Ectodermal cell (in vitro differentiated cells): ENCODE measurements at regions not wholly inside any gene's neighbourhood (a gene's known extent, or its start where the extent isn't known, plus 50 kb on each side); places are given as distances from the start of the nearest gene placed in this dataset.

Experiments used
- H3K27ac ChIP-seq: 2 replicates; pipeline ENCODE4 v1.7.0; 2013; ENCODE audit warnings: mild to moderate bottlenecking, low read depth, low read length; ENCODE audit not compliant: insufficient read depth, poor library complexity, severe bottlenecking
- H3K27me3 ChIP-seq: 2 replicates; pipeline ENCODE4 v1.7.0; 2013; ENCODE audit warnings: mild to moderate bottlenecking, low read length; ENCODE audit not compliant: insufficient read depth, control insufficient read depth, poor library complexity, severe bottlenecking
- H3K36me3 ChIP-seq: one replicate; pipeline ENCODE4 v1.7.0; 2013; ENCODE audit warnings: low read length; ENCODE audit not compliant: control insufficient read depth, insufficient read depth
- H3K4me1 ChIP-seq: one replicate; pipeline ENCODE4 v1.7.0; 2013; ENCODE audit warnings: low read length; ENCODE audit not compliant: control insufficient read depth, insufficient read depth
- H3K4me3 ChIP-seq: 2 replicates; pipeline ENCODE4 v1.7.0; 2013; ENCODE audit warnings: low read depth, low read length, control low read depth; ENCODE audit not compliant: insufficient read depth
- H3K9me3 ChIP-seq: 2 replicates; pipeline ENCODE4 v1.7.0; 2013; ENCODE audit warnings: mild to moderate bottlenecking, low read length, moderate library complexity; ENCODE audit not compliant: control insufficient read depth
- WGBS, 2 experiments: methylation state at CpG; one replicate each; pipeline ENCODE4 v1.1.7; 2013; ENCODE audit warnings: missing lambda C conversion rate in 2 of 2; 5-methylcytosine and 5-hydroxymethylcytosine counted together

DNA sequence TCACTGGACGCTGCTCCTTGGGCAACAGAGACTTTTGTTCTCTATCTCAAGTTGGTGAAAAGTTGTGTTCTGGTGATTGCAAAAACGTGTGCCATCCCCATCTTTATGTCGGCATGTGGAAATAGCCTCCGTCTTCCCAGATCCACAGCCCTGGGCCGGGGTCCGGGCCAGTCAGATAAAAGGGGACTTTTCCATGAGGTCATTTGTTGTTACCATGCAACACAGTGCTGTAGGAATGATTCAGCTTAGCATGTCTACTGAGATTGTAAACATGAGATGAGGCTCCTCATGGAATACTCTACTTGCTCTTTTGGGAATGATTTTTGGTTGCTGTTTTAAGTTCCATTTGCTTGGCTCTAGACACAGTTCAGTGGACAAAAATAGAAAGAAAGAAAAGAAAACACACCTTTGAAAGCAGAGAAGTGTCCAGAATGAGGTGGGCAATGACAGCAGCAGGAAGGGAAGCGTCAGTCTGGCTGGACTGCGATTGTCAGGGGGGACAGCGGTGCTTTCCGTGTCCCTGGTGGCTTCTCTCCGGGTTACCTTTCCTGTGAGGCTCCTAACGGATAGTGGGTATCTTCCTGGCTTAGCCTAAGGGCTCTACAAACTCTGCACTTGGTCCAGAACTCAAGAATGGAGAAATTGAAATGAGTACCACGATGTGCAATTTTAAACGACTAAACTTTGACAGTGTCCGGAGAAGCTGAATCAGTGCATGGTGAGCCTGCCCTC lies 91.6 kb downstream of the TEX29 start:
- Histone ChIP-seq H3K4me1 (peaks cover 3% of the 10 kb centered on the region), H3K4me3 (no peak overlapping the region), H3K9me3 (no peaks in the 10 kb centered on the region), H3K27me3 (no peaks in the 10 kb centered on the region), H3K27ac (no peak overlapping the region), H3K36me3 (no peaks in the 10 kb centered on the region)
- WGBS, 2 experiments: 88% methylated on average over 15 of the region's 15 CpGs

DNA sequence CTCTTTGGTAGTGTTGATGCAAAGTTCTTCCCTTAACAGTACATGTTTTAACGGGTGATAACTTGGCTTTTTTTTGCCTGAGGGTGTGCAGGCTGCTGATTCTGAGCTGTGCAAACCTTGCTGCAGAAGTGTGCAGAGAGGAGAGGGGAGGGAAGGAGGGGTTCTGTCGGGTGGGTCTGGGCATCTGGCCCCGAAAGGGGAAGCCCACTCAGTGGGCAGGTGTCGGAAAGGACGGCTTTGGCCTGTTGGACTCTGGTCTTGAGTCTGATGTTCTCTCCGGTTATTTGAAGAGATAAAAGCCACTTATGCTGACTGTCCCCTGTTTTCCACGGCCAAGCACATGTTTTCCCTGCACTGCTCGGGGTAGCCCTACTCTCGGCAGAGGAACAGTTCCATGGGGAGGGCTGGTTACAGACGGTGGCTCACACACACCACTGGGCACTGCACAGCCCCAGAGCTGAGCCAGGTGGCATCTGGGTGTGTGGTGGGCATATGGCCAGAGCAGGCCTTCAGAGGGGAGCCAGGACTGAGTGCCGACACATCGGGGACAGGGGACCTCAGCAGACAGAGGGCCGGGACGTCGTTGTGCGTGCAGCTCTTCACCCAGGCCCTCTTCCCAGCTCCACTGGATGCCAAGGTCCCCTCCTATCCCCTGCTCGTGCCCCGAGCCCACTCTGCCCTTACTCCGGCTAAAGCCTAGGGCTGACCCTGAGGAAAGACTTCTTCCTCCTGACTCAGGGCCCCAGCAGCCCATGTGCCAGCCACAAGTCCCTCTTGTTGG lies 93.2 kb downstream of the TEX29 start:
- Histone ChIP-seq H3K9me3 (no peaks in the 10 kb centered on the region), H3K4me1 (peaks cover 3% of the 10 kb centered on the region), H3K36me3 (no peaks in the 10 kb centered on the region), H3K27me3 (no peaks in the 10 kb centered on the region), H3K27ac (no peak overlapping the region), H3K4me3 (no peak overlapping the region)
- 88 to 89% methylated on average over 19 of the region's 19 CpGs for WGBS, 2 experiments

DNA sequence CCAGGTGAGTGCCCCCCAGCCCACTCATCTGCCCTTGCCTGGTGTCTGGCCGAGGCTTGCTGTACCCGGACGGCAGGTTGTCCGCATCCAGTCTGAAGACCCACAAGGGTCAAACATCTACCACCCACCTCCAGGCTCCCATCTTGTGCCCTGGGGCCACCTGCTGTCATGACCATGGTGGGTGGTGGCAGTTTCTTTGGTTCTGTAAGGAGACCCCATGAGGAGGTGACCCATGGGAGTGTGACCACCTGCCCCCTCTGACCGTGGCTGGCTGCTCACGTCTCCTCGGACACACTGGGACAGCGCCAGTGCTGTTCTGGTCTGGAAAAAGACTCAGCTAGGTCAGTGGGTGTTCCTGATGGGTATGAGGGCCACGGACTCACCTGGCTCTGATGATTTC lies 93.9 kb downstream of the TEX29 start:
- Histone ChIP-seq H3K27ac (no peak overlapping the region), H3K36me3 (no peaks in the 10 kb centered on the region), H3K9me3 (no peaks in the 10 kb centered on the region), H3K4me3 (no peak overlapping the region), H3K27me3 (no peaks in the 10 kb centered on the region), H3K4me1 (peaks cover 3% of the 10 kb centered on the region)
- WGBS, 2 experiments: 94% methylated on average over 9 of the region's 9 CpGs

DNA sequence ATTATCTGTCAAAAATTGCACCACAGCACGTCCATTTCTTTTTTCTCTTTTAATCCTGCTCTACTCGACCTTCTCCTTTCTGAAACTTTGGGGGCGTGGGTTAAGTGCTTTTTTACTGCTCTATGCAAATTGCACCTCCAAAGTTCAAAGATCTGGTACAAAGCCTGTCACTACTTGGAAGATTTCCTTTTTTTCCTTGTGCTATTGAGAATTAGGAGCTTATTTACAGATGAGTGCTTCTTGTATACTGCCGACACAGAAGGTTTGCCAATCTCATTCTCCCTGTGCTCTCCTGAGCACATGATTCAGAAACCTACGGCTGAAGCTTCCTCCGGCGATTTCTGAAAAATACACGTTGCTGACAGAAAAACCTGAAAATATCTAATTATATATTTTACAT lies 94.8 kb downstream of the TEX29 start:
- WGBS, 2 experiments: 49 to 65% methylated on average over 4 to 5 of the region's 8 CpGs
- no peaks in the 10 kb centered on the region for H3K9me3 ChIP-seq
- no peak overlapping the region for H3K27ac ChIP-seq
- no peaks in the 10 kb centered on the region for H3K27me3 ChIP-seq
- no peak overlapping the region for H3K4me3 ChIP-seq
- H3K4me1 ChIP-seq: peaks cover 3% of the 10 kb centered on the region
- H3K36me3 ChIP-seq: no peaks in the 10 kb centered on the region

DNA sequence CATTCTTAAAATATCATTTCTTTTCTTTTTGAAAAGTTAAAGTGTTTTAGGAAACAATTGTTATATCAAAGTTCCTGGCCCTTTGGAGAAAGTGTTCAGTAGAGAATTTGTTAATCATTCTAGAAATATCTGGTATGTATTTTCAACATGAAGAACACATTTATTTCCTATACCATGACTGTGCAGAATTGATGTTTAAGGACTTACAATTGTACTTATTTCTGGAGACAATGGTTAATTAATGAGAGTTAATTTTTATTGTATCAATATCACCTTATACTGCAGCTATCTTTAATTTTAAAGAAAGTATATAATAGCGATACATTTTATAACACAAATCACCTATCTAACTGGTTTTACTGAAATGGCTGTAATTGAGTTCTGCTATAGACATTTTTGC lies 95.3 kb downstream of the TEX29 start:
- H3K36me3 ChIP-seq: no peaks in the 10 kb centered on the region
- no peak overlapping the region for H3K27ac ChIP-seq
- H3K27me3 ChIP-seq: no peaks in the 10 kb centered on the region
- no CpG with 5 or more reads among the region's 1 CpG for WGBS, 2 experiments
- peaks cover 3% of the 10 kb centered on the region for H3K4me1 ChIP-seq
- H3K9me3 ChIP-seq: no peaks in the 10 kb centered on the region
- H3K4me3 ChIP-seq: no peak overlapping the region

DNA sequence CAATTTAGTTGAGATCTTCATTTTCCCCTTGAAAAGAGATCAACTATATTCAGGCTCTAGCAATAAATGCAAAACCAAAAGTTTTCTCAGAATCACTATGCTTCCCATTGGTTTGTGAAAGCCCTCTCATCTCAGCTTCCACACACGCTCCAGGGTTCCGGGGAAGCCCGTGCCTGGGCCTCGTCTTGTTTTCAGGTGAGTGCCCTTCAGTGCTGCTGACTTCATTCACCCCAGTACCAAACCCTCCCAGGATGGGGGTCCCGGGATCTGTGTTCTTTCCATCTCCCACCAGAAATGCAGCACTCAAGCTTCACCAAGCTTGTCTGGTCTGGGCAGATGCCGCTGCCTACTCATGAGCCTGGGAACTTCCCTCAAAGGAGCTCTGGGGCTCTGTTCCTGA lies 97.7 kb downstream of the TEX29 start:
- Histone ChIP-seq H3K27me3 (no peaks in the 10 kb centered on the region), H3K4me1 (peaks cover 3% of the 10 kb centered on the region), H3K4me3 (no peak overlapping the region), H3K36me3 (no peaks in the 10 kb centered on the region), H3K27ac (no peak overlapping the region), H3K9me3 (no peaks in the 10 kb centered on the region)
- WGBS, 2 experiments: 91 to 96% methylated on average over 6 of the region's 6 CpGs

DNA sequence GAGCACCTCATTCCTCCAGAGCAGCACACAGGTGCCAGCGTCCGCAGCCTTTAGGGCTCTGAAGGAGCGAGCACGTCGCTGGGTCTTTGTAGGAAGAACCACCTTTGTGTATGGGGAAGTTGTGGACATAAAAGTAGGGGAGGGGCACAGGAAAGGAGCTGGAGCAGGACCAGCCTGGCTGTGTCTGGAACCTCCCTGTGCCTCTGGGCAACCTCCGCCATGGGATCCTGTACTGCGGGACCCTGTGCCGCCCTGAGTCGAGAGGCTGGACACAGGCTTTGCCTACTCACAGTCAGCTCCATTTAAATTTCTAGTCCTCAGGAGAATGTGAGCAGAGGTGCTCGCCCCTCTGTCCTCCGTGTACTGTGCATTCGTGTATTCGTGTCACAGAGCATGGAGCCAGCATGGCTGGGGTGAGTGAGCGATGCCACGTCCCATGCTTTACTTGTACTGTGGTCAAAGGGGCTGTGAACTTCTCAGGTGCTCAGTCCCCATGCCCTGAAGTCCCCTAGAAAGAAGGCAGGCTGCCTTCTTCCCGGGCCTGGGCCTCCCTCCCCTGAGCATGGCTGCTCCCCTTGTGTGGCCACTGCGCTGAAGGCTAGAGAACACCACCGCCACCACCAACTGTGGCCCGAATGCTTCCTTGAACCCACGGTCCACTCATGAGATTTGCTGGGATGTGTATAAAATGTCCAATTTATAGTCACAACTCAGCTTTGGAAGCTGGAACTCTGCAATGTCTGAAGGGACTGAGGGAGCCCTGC lies 99.9 kb downstream of the TEX29 start:
- WGBS, 2 experiments: 89 to 91% methylated on average over 20 of the region's 20 CpGs
- no peaks in the 10 kb centered on the region for H3K9me3 ChIP-seq
- no peaks in the 10 kb centered on the region for H3K4me1 ChIP-seq
- H3K36me3 ChIP-seq: no peaks in the 10 kb centered on the region
- H3K4me3 ChIP-seq: no peak overlapping the region
- H3K27me3 ChIP-seq: no peaks in the 10 kb centered on the region
- H3K27ac ChIP-seq: no peak overlapping the region

DNA sequence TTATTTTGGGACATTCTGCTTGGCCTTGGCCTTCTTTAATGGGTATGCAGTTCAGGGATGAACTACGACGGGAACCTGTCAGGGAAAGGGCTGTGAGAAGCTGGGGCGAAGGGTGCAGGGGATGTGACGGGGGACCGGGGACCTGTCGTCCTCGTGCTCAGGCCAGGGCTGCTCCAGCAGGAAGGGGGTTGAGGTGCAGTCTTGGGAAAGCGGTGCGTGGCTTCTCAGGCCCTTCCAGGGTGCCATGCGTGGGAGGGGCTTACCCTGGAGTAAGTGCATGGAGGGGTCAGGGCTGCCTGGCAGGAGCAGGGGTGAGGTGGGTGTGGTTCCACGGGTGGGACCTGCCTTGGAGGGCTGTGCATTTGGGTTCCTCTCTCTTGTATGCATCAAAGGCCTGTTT lies 100.8 kb downstream of the TEX29 start:
- Histone ChIP-seq H3K27me3 (no peaks in the 10 kb centered on the region), H3K9me3 (no peaks in the 10 kb centered on the region), H3K27ac (no peak overlapping the region), H3K36me3 (no peaks in the 10 kb centered on the region), H3K4me3 (no peak overlapping the region), H3K4me1 (no peaks in the 10 kb centered on the region)
- 92 to 93% methylated on average over 11 of the region's 11 CpGs for WGBS, 2 experiments

DNA sequence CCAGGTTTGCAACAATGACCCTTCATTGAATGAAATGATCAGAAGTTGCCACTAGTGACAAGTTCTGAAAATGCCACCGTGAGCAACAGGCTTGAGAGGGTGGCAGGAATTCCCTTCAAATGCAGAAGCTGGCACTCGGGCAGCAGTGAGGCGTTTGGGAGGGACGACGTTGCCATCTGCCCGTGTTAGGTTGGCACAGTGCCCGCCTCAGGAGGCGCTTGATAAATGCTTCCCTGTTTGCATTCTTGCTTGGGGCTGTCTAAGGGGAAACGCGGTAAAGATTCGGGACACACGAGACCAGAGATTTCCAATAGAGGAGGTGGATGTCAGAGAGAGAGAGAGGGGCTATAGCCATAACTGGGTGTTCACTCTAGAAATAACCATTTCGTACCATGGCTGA lies 101.9 kb downstream of the TEX29 start:
- H3K9me3 ChIP-seq: no peaks in the 10 kb centered on the region
- WGBS, 2 experiments: 88 to 89% methylated on average over 13 of the region's 13 CpGs
- no peak overlapping the region for H3K4me3 ChIP-seq
- H3K27me3 ChIP-seq: no peaks in the 10 kb centered on the region
- no peaks in the 10 kb centered on the region for H3K4me1 ChIP-seq
- no peaks in the 10 kb centered on the region for H3K36me3 ChIP-seq
- no peak overlapping the region for H3K27ac ChIP-seq

DNA sequence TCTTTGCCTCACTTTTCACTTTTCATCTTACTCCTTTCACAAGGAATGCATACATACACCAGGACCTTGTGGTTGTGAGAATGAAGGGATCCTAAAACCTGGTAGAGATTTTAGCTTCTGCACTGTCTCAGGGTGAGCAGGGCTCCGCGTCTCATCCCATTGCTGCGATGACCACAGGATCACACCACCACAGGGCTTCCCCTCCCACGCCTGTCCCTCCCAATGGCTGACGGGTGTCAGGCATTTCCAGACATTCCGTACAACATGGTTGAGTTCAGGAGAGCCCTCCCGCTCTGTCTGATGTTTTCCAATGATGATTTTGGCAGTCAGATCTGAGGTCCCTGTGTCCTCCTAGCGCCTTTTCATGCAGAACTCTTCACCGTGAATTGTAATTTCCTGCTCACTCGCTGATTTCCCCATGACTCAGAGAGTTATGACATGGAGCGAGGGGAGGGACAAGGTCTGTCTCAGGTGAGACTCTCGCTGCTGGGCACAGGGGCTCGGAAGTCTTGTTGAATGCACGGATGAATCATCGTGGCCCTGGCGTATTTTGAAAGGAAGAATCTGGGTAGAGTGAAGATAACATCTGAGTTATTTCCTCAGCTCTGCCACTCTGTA lies 102.8 kb downstream of the TEX29 start:
- H3K9me3 ChIP-seq: no peaks in the 10 kb centered on the region
- WGBS, 2 experiments: 91 to 93% methylated on average over 16 of the region's 16 CpGs
- no peak overlapping the region for H3K4me3 ChIP-seq
- no peak overlapping the region for H3K27ac ChIP-seq
- no peaks in the 10 kb centered on the region for H3K4me1 ChIP-seq
- H3K27me3 ChIP-seq: no peaks in the 10 kb centered on the region
- no peaks in the 10 kb centered on the region for H3K36me3 ChIP-seq
